Islet of Langerhans (tissue), 1 donor: ENCODE measurements at regions not wholly inside any gene's neighbourhood (a gene's known extent, or its start where the extent isn't known, plus 50 kb on each side); places are given as distances from the start of the nearest gene placed in this dataset.
"Not testable (repeated sequence)": the region's sequence is repeated elsewhere in the genome, so short reads cannot be mapped to it uniquely, and the experiment has no call there.

Experiments used
- FAIRE-seq: peaks from one replicate; lab custom pipeline; 2011; peaks lifted over from hg19 to GRCh38; lab: Jason Lieb, UNC

DNA sequence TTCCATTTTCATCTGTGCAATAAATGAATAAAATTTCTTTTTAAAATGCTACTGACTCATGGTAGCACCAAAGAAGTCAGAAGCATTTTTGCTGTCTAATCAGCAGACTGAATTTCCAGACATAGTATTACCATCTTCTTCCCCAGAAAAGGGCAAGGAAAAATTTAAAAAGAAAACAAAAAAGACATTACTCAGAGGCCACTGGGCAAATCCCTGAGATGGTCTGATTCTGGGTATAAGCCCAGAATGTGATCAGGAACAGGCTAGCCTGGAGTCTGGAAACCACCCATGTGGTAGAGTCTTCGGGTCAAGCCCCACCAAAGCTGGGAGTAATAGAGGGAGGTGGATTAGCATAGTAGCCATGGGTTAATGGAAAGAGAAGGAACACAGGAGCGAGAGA is 342.8 kb downstream of the FBXW7 start:
- no peak for FAIRE-seq

- no peak for FAIRE-seq
These were observed 345.0 kb downstream of the FBXW7 start for GRCh38 chr4:152190907-152191306.

DNA sequence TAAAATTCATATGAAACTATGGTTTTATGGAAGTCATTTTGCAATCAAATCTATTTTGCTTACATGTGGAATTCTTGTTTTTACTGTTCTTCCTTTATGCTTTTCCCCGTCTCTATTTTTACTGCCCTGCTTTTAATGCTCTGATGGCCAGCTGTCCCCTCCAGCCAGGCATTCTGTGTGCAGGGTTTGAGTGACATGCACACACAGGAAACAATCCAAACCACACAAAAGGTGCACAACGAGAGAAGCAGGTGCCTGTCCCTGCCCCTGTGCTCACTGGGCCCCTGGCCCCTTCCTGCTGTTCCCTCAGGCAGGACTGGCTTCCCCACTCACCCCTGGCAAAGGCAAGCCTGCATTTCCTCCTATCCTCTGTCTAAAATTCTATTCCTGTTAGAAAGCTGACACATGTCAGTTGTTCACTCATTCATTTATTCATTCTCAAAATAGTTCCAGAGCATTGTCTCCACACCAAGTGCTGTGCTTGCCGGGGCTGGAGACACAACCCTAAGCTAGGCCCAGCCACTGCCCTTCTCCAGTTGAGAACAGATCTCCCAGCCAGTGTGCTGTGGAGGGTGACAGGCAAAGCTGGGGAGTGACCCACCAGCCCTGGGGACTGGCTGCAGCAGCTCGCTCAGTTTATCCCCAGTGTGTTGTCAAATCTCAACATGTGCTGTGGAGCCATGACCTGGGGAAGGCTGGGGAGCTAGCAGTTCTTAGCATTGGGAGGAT is 346.3 kb downstream of the FBXW7 start:
- FAIRE-seq: no peak

DNA sequence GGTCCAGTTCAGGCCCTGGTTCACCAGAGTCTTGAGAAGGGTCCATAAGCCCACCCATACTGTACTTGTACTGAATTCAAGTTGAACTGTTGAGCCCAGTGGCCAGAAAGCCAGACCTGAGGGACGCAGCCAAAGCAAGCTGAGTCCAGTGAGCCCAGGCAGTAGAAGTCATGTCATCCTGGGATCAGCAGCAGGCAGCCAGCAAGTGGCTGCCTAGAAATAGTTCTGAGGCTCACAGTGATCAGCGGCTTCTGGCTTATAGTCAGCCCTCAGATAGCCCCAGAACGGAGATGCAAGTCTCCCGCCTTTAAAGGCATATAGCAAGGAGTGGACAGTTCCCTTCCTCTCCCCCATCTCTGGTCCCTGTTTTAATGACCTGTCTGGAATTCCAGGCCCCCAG is 347.1 kb downstream of the FBXW7 start:
- no peak for FAIRE-seq

DNA sequence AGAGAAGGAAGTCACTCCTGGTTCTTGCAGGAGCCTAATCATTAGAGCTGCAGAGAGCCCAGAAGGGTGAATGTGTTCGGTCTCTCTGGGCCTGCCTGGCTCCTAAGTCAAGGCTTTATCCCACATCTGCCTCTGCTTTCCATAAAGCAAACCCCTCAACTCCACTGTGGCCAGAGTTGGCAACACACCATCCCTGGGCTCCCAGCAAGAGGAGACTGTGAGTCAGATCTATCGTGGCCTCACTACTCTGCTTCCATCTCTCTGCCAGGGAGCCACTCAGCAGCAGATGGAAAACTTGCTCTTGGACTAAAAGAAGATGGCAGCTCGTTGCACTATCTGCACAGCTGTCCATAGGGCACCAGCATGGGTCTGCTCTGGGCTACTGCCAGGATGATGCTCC is 348.2 kb downstream of the FBXW7 start:
- no peak for FAIRE-seq

DNA sequence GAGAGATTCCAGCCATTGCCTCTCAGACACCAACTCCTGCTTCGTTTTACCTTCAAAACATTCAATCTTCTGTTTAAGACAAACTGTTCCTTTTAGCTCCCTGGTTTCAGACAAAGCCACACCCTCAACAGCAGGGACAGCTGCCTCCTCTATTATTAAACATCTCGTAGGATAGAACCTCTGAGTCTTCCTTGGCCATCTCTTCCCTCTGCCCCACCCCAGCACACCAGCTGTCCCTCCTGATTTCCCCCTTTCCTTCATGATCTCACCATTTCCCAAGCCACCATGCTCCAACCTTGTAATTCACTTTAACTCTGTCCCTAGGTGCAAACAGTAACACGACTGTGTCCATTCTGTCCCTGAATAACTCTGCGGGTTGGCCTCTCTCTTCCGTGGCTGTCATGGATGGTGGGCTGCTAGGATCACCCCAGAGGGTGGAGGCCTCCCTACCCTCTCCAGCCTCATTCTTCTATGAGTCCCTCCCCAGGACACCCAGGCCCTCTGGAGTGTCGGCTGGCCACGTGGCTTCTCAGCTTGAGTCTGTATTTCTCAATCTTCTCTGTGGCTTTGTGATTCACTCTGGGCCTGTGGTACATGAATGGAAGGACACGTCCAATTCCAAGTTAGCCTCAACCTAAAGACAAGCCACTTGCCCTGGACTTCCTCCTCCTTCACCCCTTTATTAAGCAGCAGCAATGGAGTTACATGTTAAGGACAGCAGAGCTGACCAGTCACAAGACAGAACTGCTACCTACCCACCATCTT is 349.9 kb downstream of the FBXW7 start:
- FAIRE-seq: no peak

- FAIRE-seq: no peak
These were observed 354.7 kb downstream of the FBXW7 start for GRCh38 chr4:152181150-152181549.

DNA sequence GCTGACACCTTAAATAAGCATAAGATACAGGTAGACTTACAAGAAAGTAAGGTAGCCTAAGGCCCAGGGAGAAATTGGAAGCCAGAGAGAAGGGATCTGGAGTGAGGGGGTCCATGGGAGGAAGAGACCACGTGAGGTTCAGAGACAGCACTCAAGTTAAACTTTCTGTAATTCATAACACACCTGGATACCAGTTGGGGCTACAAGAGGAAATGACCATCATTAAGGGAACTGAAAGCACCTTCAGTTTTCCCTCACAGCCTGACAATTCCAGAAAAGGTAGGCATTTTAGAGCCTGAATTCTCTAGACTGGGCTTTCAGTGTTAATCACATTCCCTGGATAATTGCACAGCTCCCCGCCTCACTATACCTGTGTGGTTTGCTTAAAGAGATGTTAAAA is 355.5 kb downstream of the FBXW7 start:
- no peak for FAIRE-seq

- FAIRE-seq: not testable (repeated sequence)
These were observed 358.4 kb downstream of the FBXW7 start for GRCh38 chr4:152177538-152177937.

DNA sequence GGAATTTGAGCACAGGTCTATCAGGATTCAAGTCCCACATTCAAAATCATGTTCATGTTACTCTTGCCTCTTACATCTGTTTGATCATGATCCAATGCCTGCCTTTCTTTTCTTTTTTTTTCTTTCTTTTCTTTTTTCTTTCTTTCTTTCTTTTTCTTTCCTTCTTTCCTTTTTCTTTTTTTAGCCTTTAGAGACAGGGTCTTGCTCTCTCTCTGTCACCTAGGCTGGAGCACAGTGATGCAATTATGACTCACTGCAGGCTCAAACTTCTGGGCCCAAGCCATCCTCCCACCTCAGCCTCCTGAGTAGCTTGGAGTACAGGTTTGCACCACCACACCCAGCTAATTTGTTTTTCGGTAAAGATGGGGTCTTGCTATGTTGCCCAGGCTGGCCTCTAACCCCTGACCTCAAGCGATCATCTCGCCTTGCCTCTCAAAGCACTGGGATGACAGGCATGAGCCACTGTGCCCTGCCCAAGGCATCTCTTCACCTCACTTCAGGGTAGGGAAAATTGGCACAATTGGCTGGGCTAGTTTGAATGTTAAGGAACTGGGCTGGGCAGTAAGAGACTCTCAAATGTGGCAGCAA is 359.2 kb downstream of the FBXW7 start:
- no peak for FAIRE-seq

GRCh38 chr4:152175586-152175985 is 360.3 kb downstream of the FBXW7 start:
- no peak for FAIRE-seq

- no peak for FAIRE-seq
These were observed 363.7 kb downstream of the FBXW7 start for GRCh38 chr4:152172146-152172545.

- no peak for FAIRE-seq
These were observed 364.3 kb downstream of the FBXW7 start for GRCh38 chr4:152171556-152171955.

- FAIRE-seq: no peak
These were observed 366.2 kb downstream of the FBXW7 start for GRCh38 chr4:152169683-152170082.

GRCh38 chr4:152168987-152169616 is 366.8 kb downstream of the FBXW7 start:
- FAIRE-seq: no peak

GRCh38 chr4:152166567-152166966 is 369.3 kb downstream of the FBXW7 start:
- FAIRE-seq: no peak

- FAIRE-seq: no peak
These were observed 370.0 kb downstream of the FBXW7 start for GRCh38 chr4:152165846-152166245.

GRCh38 chr4:152165146-152165545 is 370.7 kb downstream of the FBXW7 start:
- no peak for FAIRE-seq

DNA sequence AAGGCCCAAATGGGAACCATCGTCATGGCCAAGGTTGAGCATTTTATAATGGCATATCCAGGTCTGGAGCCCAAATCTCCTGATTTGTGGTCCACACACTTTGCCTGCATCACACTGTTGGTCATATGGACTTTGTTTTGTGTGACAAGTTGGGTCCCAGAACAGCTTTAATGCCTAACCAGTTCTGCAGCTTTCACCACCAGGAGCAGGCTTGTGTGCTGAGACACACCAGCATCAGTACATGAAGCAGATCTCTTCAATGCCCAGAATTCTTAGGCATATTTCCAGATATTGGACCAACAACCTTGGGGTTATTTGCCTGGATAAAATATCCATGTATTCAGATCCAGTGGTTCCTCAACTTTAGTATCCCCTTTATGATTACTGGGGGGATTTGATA is 371.3 kb downstream of the FBXW7 start:
- FAIRE-seq: no peak

DNA sequence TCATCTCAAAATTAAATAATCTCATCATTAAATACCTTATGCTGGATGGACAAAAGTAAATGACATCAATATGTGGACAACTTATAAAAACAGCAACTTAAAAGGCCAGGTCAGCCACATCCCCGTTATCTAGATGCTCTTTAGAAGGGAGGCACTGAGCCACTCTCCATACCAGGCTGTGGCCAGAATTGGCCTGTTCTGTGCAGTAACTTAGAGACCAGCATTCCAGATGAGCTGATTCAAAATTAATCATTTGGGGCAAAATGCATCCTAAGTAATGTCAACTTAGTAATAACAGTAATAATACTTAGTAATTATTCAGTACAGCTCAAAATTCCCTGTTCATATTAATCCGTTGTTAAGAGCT is 373.6 kb downstream of the FBXW7 start:
- FAIRE-seq: no peak

DNA sequence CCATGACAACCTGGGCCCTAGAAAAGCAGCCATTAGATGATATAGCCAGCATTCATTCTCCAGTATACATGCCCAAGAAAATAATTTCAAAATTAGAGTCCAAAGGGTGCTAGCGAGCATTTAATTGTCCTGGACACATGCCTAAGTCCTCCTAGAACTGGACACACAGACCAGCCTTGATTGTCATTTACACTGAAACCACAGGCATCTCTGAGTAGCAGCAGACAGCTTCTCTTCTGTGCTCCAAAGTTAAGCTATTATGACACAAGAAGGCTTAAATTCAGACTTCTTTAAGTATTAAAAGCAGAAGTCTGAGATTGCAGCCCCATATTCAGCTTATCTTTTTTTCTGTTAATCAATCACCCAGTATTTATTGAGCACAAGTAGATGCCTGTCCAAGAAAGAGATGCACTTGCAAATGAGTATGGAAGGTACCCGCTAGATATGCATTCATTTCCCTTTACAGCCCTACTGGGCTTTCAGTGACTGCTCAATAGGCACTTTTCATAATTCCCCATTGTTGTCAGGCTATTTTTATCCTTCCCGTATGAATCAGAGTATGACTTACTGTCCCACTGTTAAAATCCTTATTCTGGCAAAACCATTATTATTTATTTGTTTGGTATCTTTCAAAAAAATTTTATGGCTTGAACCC is 374.1 kb downstream of the FBXW7 start:
- no peak for FAIRE-seq

GRCh38 chr4:152160225-152160800 is 375.6 kb downstream of the FBXW7 start:
- FAIRE-seq: no peak
